Suppressor macrophage (primary cell): ENCODE measurements at regions not wholly inside any gene's neighbourhood (a gene's known extent, or its start where the extent isn't known, plus 50 kb on each side); places are given as distances from the start of the nearest gene placed in this dataset.
A peak's percentile ranks its signal among the peaks of the same experiment; 100 is the strongest.

Source experiments
- DNase-seq, 4 experiments: peaks; one replicate each; pipeline ENCODE4 v3.0.0-alpha.2; 2020 to 2022

DNA sequence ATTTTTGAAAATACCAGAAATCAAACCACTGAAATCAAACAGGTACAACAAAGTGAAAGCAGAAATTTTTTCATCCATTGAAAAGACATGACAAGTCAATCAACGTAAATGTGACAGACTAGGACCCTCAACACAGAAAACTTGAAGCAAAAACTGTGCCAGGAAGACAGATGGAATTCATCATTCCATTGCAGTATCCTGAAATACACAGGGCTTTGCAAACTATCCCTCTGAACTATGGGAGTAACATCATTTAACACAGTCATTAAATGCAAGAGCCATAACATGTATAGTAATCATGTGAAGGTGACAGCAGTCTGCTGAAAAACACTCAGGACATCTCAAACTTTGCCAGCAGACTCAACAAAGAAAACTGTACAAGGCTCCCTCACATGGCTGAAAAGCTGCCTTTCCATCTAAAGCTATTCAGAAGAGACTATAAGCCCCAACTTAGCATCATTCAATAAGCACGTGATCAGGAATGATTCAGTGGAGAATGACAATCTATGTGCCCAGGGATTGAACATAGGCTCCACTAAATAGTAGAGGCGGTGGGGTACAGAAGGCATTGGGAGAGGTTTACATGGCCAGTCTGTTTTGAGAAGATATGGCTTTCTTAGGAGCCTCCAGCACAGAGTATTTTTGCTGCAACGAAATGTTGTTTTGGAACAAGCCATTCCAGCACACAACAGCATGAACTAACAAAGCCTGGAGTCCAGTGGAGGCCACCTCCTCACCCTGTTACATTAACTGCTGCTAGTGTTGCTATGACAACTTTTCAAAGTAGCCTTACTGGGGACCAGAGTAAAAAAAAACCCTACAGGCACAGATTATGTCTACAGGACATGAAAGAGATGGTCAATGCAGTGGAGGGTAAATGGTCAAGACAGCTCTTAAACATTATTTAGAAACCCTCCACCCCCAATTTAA, 274.5 kb upstream of the NOCT start:
- DNase-seq: no peak

DNA sequence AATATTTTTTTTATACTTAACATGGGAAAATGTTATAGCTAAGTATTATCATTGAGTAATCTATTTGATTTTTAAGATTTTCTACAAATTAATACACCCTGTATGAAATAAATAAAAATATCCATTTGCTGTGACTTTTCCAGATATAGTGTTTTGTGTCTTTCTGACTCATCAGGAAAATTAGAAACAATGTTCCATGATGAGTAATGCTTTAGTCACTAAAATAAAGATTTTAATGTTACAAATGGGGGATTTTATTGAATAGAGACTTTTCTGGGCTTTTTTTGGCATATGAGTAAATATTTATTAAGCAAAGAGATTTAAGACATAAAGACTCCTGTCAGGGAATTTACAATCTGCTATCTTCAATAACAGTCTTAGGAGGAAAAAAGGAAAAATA, 279.2 kb upstream of the NOCT start:
- no peak for DNase-seq

DNA sequence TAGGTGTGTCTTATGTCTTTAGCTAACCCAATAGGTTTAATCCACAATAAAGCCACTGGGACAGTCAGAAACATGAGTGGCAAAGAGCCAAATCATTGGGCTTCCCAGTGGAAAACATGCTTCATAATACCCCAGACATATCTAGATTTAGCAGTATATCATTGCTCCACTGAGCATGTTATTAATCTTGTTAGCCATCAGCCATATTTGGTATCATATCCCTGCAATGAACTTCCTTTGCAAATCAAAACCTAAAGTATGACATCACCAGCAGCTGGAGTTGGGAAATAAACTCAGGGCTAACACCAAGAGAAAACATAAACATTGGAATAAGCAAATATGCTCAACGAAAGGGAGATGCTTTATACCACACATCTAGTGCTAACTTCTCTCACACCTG, 280.8 kb upstream of the NOCT start:
- DNase-seq: peak in 2 of 4 experiments; percentile 6 to 13

DNA sequence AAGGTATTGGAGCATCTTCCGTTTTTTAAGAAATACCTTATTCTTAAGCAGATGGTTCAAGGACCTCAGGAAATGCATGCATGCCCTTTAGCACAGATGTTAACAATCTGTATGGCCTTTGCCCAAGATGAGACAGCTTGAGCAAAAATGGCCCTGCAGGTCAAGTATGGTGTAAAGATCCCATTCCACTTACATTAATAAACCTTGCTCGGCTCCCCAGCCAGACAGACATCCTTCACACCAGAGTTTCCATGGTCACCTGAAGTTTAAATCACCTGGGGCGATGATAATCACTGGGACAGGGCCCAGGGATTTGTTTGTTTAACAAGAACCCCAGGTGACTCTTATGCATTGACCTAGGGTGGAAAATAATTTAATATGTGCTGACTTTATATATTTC, 287.0 kb upstream of the NOCT start:
- no peak for DNase-seq

DNA sequence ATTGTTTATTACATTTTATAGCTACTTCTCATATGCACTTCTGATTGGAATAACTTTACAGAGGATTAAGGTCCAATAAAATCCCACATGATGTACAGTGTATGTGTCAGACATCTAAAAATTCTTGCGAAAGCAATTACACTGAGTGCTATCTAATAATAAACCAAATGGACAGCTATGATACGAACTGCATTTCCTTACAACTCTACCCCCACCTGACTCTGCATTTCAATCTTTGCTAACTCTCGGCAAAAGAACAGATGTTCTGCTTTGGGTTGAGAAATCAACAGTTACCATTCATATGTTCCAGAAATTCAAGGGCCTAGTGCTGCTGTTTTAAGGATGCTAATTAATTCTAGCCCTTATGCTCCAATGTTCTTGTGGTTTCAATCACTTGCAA, 287.9 kb upstream of the NOCT start:
- DNase-seq: no peak

DNA sequence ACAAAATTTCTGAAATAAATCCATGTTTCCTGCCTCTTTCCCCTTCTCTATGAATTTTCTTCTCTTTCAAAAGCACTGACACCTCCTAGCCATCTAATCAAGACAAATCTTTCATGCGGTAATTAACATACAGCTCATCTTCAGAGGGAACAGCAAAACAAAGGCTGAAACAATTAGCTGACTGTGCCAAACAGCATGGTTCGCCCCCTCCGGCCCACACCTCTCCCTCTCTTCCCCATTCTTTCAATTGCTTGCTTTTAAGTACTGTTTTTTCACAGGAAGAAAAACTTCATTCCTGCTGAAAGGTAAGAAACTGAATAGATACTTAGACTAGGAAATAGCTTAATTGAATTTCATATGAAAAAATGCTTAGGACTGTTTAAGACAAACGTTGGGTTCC, 291.1 kb upstream of the NOCT start:
- no peak for DNase-seq

DNA sequence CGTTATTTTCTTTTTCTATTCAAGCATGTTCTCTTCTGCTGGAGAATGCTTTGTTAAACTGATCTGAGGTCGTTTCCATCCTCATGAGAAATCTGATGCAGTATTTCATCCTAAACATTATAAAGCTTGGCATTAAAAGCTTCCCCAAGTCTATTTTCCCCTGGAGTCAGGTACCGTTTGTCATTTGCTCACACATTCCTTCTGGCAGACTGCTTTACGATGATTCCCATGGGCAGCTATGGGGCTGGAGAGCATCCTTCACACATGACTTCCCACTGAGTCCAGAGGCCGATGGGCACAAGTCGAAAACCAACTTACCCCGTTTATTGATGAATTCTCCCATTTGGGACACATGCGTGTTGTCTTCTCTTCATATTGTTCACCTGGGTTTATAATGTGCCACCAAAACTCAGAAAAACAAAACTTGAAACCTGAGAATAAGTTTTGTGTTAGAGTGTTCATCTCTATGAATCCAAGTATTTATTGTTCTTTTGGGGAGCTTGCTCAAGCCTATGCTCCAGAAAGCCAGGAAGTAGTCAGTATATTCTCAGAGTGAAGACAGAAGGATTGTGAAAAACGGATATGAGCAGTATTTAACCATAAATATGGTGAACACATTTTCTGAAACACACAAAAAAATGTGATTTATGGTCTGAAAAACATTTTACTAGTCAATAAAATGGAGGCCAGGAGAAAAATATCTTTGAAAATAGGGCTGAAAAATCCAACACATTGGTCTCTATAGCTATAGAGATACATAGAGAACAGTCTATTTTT, 298.8 kb upstream of the NOCT start:
- no peak for DNase-seq

DNA sequence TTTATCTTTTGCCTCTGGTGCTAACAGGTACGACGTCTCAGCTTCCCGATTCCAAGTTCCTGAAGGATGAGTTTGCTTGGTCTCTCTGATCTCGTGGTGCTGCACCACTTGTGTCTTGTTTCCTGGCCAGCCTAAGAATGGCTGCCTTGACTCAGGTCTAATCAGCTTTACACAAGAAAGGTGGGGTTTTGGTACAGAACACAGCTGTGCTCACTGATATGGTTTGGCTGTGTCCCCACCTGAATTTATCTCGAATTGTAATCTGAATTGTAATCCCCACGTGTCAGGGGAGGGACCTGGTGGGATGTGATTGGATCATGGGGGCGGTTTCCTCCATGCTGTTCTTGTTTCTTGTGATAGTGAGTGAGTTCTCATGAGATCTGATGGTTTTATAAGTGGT, 305.3 kb upstream of the NOCT start:
- no peak for DNase-seq

DNA sequence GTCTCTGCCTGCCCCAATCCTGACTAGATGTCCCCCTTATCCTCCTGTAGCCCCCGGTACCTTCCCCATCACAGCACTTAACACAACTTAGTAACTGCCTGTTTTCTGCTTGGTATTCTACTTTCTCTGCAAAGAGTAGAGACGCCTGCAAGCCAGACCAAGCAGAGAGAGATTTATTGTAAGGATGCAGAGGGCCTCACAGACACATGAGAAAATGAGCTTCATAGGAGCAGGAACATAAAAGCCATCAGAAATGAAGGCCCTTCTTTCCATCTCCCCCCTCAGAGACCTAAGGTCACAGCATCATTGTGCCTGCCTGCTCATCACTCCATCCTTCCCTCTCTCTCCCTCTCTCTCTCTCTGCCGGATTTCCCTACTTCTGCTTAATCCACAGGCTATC, 305.7 kb upstream of the NOCT start:
- DNase-seq: no peak

DNA sequence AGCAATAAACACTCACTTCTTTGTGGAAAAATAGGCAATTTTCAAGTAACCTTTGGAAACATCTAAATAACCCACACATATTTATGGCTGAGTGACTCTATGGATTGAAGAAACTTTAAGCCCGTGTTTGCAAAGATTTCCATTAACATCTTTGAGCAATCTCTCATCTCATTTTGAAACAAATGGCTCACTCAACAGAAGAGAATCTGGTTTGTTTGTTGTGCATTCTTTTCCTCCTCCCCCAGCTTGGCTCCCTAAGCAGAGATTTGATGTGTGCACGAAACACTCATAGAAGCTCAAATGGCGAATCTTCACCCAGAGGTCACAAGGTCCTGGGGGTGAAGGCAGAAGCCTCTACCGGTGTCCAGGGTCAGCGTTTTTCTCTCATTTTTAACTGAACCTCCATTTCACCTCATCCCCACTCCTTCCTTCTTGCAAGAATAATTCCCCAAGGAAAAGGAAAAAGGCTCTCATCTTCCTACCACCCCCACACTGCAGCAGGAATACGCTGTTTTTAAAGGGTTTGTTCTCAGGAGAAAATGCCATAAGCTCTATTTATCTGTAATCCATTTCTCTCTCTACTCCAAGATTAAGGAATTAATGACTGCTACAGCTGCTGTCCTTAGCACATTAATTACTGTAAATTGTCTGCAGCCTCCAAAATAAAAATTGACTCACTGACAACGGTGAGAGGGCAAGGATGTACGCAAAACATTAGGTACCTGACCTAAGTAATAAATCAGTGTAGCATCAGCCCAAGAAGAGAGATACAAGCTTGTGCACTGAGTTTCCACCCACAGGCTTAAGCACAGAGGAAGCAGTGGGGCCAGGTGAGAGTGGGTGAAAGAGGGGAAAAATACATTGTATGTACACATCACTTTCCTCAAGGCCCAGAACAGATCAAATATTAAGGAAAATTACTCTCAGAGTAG, 307.6 kb upstream of the NOCT start:
- no peak for DNase-seq

DNA sequence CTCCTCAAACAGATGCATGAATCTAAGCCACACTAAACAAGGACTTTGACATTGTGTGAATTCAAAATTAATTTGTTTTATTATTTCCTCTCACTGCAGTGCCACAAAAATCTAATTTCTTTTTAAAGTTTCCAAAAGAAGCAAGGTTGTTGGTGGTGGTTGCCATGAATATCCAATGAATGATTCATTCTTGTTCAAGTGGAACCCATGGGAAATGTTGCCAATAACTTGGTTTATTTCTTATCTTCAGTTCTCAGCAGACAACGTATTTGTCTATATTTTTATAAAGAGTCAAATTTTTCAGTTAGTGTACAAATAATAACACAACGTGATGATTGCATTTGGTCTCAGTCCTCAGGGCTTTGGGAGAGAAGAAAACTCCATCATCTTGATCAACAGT, 309.4 kb upstream of the NOCT start:
- no peak for DNase-seq

DNA sequence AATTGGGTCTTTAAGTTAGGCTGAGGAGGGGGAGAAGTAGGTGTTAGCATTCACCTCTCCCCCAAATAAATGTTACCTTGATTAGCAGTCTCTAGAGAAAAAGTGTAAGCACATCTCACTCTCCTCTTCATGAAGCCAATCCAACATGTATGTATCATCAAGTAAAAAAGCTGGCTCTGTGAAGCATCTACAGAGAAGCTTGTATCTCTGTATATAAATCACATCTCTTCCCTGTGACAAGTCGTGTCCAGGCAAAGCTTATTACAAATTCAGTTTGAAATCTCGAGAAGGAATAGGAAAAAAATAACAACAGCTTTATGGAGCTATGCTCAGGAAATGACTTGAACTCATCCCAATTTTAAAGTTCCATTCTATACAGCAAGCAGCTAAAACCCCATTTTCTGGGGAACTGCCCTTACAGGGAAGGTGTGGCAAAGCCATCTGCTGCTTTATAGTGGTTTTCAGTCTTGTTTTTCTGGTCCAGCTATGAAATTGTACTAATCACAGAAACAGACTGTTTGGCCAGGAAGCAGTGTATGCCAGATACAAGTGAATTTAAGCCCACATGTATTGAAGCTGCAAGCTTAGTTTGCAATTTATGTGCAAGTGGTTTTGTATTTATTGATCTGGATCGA, 313.3 kb upstream of the NOCT start:
- no peak for DNase-seq

DNA sequence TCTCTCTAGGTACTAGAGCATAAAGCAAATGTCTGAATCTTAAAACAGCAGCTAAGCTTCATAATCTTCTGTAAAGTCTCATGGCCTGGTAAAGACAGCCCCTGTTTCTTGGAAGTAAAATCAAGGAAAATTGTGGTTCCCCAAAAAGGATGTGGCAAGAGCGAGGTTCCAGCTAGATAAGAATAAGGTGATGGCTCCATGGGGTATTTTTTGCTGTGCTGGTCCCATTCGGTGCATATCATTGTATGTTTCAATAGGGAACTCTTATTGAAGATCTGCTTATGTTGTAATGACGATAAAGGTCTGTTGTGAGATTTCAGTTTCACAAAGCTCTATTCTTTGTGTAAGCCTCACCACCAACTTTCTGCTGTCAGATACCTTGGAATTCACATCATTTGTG, 316.9 kb upstream of the NOCT start:
- DNase-seq: no peak

DNA sequence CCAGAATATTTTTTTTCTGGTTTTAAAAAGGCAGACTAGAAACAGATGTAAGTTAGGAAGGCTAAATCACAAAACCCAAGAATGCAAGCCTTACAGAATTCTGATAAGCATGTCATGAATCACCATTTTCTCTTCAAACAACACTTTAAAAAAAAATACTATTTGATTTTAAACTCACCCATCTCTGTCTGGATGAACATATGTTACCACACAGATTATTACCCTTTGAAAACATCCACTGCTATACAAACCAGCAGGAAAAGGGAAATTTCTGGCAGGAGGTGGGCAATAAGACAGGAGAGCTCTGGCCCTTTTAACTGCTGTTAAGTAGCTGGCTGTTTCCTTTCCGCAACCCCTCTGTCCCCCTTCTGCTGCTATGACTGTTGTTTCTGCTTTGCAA, 317.7 kb upstream of the NOCT start:
- no peak for DNase-seq

DNA sequence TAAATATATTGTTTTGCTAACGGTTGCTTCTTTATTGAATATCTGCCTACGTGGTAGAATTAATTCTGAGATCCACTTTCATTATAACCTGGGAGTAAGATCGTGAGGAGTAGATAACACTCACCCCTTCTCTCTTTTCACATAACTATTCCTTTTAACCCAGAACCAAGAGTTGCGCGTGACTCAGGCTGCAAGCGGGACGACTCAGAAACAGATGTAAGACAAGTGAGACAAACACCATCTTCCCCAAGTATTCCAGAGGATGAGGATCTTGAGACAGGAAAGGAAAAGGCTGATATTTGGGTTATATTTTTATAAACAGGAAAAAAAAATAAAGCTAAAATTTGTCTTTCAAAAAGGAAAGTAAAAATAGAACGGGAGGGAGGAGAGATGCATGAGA, 318.8 kb upstream of the NOCT start:
- no peak for DNase-seq

DNA sequence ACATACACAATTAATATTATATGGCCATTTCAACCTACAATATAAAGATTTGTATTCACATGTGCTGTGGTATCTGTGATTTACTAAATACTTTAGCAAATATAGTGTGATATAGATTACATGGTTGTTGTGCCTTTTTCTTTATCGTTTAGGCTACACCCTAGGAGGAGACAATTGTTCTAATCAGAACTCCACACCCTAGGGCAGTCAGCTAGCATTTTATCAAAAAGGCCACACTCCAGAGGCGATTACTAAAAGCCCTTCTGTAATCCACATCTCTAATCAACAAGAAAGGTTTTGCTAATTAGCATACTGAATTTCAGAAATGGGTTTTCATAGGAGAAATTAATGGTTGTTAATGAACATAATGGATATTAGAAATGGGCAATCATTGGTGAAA, 319.5 kb upstream of the NOCT start:
- no peak for DNase-seq

DNA sequence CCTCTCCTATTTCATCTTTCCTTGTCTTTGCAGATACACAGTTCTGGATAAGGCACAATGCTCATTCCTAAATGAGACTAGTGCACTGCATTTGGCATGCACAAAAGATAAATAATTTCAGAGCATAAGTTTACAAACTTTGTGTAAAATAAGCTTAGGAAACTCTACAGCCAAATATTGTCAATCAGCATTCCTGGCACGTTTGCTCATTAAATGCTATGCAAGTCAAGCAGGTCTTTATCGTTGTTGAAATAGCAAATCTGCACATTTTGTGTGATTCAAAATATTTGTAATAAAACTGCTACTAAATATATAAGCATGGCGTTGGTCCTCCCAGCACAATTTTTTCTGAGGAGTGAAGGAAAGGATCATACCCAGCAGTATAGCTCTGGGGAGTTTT, 322.1 kb upstream of the NOCT start:
- DNase-seq: no peak

DNA sequence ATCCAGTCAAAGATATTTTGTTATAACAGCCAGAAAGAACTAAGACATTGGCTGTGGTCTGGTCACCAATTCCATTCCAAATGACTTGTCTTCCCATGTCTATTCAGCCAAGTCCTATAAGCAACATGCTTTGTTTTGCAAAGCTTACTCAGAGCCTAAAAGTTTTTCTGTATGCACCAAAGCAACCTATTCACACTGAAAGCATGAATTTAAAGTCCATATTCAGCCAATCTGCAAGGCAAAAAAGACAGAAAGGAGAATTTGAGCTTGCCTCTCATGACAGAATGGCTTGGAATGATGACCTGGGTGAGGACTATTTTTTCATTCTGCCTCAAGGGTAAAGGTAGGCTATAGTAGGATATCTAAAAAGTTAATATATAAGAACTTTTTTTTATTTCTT, 323.2 kb upstream of the NOCT start:
- no peak for DNase-seq

DNA sequence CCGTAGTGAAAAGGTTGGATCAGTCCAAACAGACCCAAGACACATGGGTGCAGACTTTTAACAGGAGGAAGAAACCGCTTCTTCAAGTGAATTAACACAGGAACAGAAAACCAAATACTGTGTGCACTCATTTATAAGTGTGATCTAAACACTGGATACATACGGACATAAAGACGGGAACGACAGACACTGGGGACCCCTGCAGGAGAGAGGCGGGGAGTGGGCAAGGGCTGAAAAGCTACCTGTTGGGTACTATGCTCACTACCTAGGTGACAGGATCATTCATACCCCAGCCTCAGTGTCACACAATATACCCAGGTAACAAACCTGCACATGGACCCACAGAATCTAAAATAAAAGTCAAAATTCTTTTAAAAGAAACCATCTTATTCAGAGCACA, 326.0 kb upstream of the NOCT start:
- DNase-seq: no peak

DNA sequence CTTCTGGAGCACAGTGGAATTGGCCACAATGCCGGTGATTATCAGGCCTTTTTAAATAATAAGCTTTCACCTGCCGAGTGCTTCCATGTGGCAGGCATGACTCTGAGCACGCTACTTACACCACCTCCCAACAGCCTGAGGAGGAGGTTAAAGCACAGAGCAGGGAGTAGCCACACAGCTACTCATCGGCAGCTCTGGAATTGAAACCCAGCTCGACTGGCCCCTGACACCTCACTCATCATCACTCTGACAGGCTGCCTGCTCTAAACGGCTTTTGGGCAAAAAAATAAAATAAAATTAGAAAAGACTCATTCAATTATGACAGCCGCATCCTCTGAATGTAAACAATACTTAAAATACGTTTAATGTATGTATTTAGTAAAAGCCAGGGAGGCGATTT, 326.4 kb upstream of the NOCT start:
- no peak for DNase-seq

DNA sequence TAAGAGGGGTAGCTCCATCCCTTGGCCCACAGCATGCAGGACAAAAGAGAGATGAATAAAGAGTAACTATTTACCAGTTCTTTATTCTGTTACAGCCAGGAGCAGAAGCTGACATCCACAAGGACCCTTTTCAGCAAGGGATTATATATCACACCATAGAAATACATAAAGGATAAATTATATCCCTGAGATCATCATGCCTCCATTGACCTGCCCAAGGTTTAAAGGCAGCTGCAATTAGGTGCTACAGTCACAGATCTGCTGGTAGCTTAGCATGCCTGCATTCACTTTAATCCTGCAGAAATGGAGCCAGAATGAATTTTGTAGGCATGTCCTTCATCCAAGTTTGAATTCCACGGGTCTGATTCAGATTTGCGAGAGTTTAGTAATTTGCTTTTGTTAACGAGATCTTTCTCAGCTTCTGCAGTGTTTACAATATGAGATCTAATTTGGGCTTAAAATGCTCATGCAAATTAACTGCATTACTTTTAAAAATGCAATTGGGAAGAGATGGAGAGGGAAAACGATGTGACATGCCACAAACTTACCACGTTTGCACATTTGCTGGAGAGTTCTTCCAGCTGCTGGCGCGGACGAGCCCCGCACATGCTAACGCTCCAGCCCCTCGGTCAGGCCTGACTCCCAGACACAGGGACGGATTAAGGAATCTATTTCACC, 327.0 kb upstream of the NOCT start:
- DNase-seq: no peak
